B cell (primary cell): ENCODE measurements at regions not wholly inside any gene's neighbourhood (a gene's known extent, or its start where the extent isn't known, plus 50 kb on each side); places are given as distances from the start of the nearest gene placed in this dataset.

ENCODE experiments used
- ATAC-seq: fragments of 200-7000 bp; cut with Tn5 transposase; one replicate; pipeline ENCODE4 v1.10.0; 2021; ENCODE audit warnings: low read depth, mild to moderate bottlenecking, moderate number of reproducible peaks, moderate library complexity
- CTCF ChIA-PET: fragments of 350-600 bp; sonication (Branson Sonifier 250); formaldehyde crosslinking; loops from one replicate; lab custom pipeline; 2021; ENCODE audit warnings: antibody characterized with exemption, inconsistent platforms; lab: Charles Lee
- POLR2A ChIA-PET: fragments of 350-600 bp; sonication (Branson Sonifier 250); formaldehyde crosslinking; loops from one replicate; lab custom pipeline; 2021; ENCODE audit warnings: antibody characterized with exemption; lab: Charles Lee
- DNase-seq: peaks from one replicate; pipeline ENCODE4 v3.0.0; 2013
- H2AFZ ChIP-seq: 2 replicates; pipeline ENCODE4 v1.6.1; 2012; ENCODE audit warnings: mild to moderate bottlenecking, low read depth, low read length; ENCODE audit not compliant: insufficient read depth, poor library complexity, severe bottlenecking
- H3K27ac ChIP-seq, 2 donors: 1 replicate in 1 of 2; 2 replicates in 1 of 2; pipeline ENCODE4 v1.5.1; 2012 to 2013; ENCODE audit warnings: low read length in 2 of 2, mild to moderate bottlenecking in 2 of 2, moderate library complexity in 1 of 2
- H3K27me3 ChIP-seq, 4 experiments: fragments of 200-600 bp in 1 of 4; sonication (generic) in 1 of 4; replicated peaks in 1 of 4; 1 replicate in 2 of 4; 2 replicates in 2 of 4; pipeline versions ENCODE4 v1.6.1 to v1.7.0; 2013 to 2016; ENCODE audit warnings: low read length in 3 of 4, mild to moderate bottlenecking in 2 of 4, mixed read lengths in 1 of 4, moderate library complexity in 1 of 4; ENCODE audit not compliant: insufficient read depth in 4 of 4, control insufficient read depth in 3 of 4; ENCODE audit errors: control extremely low read depth in 1 of 4
- H3K36me3 ChIP-seq, 2 experiments: replicated peaks in 1 of 2; 1 replicate in 1 of 2; 2 replicates in 1 of 2; pipeline versions ENCODE4 v1.6.1 to v1.7.1; 2013; ENCODE audit warnings: low read length in 1 of 2; ENCODE audit not compliant: insufficient read depth in 2 of 2, control insufficient read depth in 1 of 2; ENCODE audit errors: control extremely low read depth in 1 of 2, extremely low read depth in 1 of 2
- H3K4me1 ChIP-seq, 2 donors: fragments of 200-600 bp in 1 of 2; sonication (generic) in 1 of 2; 1 replicate in 1 of 2; 2 replicates in 1 of 2; pipeline versions ENCODE4 v1.5.1 to v1.6.1; 2013 to 2017; ENCODE audit warnings: low read length in 2 of 2; ENCODE audit not compliant: control insufficient read depth in 2 of 2, insufficient read depth in 2 of 2
- H3K4me2 ChIP-seq: replicated peaks from 2 replicates; pipeline ENCODE3; 2012; ENCODE audit warnings: mild to moderate bottlenecking, low read depth, low read length; ENCODE audit not compliant: poor library complexity, severe bottlenecking
- H3K4me3 ChIP-seq, 5 experiments: fragments of 200-600 bp in 1 of 5; sonication (generic) in 1 of 5; 1 replicate in 3 of 5; 2 replicates in 2 of 5; pipeline versions ENCODE4 v1.5.1 to v1.7.0; 2011 to 2016; ENCODE audit warnings: low read length in 4 of 5, mild to moderate bottlenecking in 4 of 5, low read depth in 2 of 5, control low read depth in 1 of 5, moderate library complexity in 1 of 5; ENCODE audit not compliant: insufficient read depth in 1 of 5; ENCODE audit errors: control extremely low read depth in 1 of 5, extremely low read depth in 1 of 5
- H3K79me2 ChIP-seq: fragments of 200-600 bp; sonication (generic); one replicate; pipeline ENCODE4 v1.6.0; 2016; ENCODE audit warnings: low read length; ENCODE audit not compliant: control insufficient read depth, insufficient read depth
- H3K9ac ChIP-seq: fragments of 200-600 bp; sonication (generic); 2 replicates; pipeline ENCODE4 v1.6.1; 2017; ENCODE audit warnings: mild to moderate bottlenecking, low read length, moderate library complexity
- H3K9me3 ChIP-seq, 3 donors: one replicate each; pipeline versions ENCODE4 v1.6.1 to v1.7.1; 2013; ENCODE audit warnings: low read length in 2 of 3; ENCODE audit not compliant: control insufficient read depth in 2 of 3, insufficient read depth in 1 of 3; ENCODE audit errors: control extremely low read depth in 1 of 3
- H4K20me1 ChIP-seq: 2 replicates; pipeline ENCODE4 v1.6.0; 2012; ENCODE audit warnings: mild to moderate bottlenecking, low read length; ENCODE audit not compliant: insufficient read depth, control insufficient read depth, poor library complexity, severe bottlenecking
- H3K27ac Mint-ChIP-seq: one replicate; pipeline ENCODE4 v1.8.0; 2021; ENCODE audit warnings: mixed read lengths
- H3K27me3 Mint-ChIP-seq: one replicate; pipeline ENCODE4 v1.8.0; 2021; ENCODE audit warnings: mixed read lengths
- H3K4me1 Mint-ChIP-seq: one replicate; pipeline ENCODE4 v1.8.0; 2021; ENCODE audit warnings: mixed read lengths
- H3K4me3 Mint-ChIP-seq: one replicate; pipeline ENCODE4 v1.8.0; 2021; ENCODE audit warnings: mixed read lengths
- H3K9me3 Mint-ChIP-seq: one replicate; pipeline ENCODE4 v1.8.0; 2022; ENCODE audit warnings: mixed read lengths; ENCODE audit not compliant: insufficient read depth
- EZH2 ChIP-seq: IDR thresholded peaks from 2 replicates; pipeline ENCODE4 v1.6.1; 2012; ENCODE audit warnings: borderline replicate concordance, low read depth, mild to moderate bottlenecking, moderate library complexity, low read length; ENCODE audit not compliant: insufficient read depth, poor library complexity, severe bottlenecking
- WGBS: methylation state at CpG from one replicate; pipeline ENCODE4 v1.1.5; 2013; ENCODE audit warnings: missing lambda C conversion rate; ENCODE audit not compliant: insufficient coverage; 5-methylcytosine and 5-hydroxymethylcytosine counted together
- intact Hi-C: fragments of 100-400 bp; cut with micrococcal nuclease; formaldehyde crosslinking; loops from one replicate; pipeline ENCODE4 v1.10.0; 2022
- TF ChIP-seq, protein P1 (sequence below): fragments of 200-600 bp; IDR thresholded peaks from one replicate; pipeline ENCODE4 v1.8.0; 2022; ENCODE audit warnings: antibody characterized with exemption, mild to moderate bottlenecking

GRCh38 chr2:221761260-221761659 lies 189.2 kb upstream of the EPHA4 start:
- ATAC-seq (no peak), DNase-seq (no peak)
- H3K4me3 Mint-ChIP-seq: no peak overlapping the region
- TF ChIP-seq EZH2: no peak
- TF ChIP-seq, protein P1, sequence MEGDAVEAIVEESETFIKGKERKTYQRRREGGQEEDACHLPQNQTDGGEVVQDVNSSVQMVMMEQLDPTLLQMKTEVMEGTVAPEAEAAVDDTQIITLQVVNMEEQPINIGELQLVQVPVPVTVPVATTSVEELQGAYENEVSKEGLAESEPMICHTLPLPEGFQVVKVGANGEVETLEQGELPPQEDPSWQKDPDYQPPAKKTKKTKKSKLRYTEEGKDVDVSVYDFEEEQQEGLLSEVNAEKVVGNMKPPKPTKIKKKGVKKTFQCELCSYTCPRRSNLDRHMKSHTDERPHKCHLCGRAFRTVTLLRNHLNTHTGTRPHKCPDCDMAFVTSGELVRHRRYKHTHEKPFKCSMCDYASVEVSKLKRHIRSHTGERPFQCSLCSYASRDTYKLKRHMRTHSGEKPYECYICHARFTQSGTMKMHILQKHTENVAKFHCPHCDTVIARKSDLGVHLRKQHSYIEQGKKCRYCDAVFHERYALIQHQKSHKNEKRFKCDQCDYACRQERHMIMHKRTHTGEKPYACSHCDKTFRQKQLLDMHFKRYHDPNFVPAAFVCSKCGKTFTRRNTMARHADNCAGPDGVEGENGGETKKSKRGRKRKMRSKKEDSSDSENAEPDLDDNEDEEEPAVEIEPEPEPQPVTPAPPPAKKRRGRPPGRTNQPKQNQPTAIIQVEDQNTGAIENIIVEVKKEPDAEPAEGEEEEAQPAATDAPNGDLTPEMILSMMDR: no peak
- no peak overlapping the region for H3K27ac Mint-ChIP-seq
- no peak overlapping the region for H2AFZ ChIP-seq
- intact Hi-C loops: no loop called here
- peaks cover 2% of the 10 kb centered on the region for H3K9me3 Mint-ChIP-seq
- H3K9ac ChIP-seq: no peak overlapping the region
- CTCF ChIA-PET: no interaction called here
- H3K4me2 ChIP-seq: no peak overlapping the region
- WGBS: no CpG with 5 or more reads among the region's 2 CpGs
- H3K4me1 Mint-ChIP-seq: no peaks in the 10 kb centered on the region
- no peaks in the 10 kb centered on the region for H3K27me3 ChIP-seq
- H3K27ac ChIP-seq: no peak overlapping the region
- no peaks in the 10 kb centered on the region for H3K4me1 ChIP-seq
- no peak overlapping the region for H3K4me3 ChIP-seq
- no peaks in the 10 kb centered on the region for H3K36me3 ChIP-seq
- POLR2A ChIA-PET: no interaction called here
- no peaks in the 10 kb centered on the region for H3K27me3 Mint-ChIP-seq
- H3K79me2 ChIP-seq: no peaks in the 10 kb centered on the region
- no peaks in the 10 kb centered on the region for H4K20me1 ChIP-seq
- H3K9me3 ChIP-seq: peaks cover 0 to 6% (median 0%) of the 10 kb centered on the region in 3 donors

GRCh38 chr2:221758076-221758475 lies 186.0 kb upstream of the EPHA4 start:
- Histone ChIP-seq H3K4me3 (no peak overlapping the region), H3K27me3 (no peaks in the 10 kb centered on the region), H2AFZ (no peak overlapping the region), H4K20me1 (no peaks in the 10 kb centered on the region), H3K36me3 (no peaks in the 10 kb centered on the region), H3K9ac (no peak overlapping the region), H3K27ac (no peak overlapping the region), H3K79me2 (no peaks in the 10 kb centered on the region), H3K9me3 (peaks cover 0 to 6% (median 0%) of the 10 kb centered on the region in 3 donors), H3K4me2 (no peak overlapping the region), H3K4me1 (no peaks in the 10 kb centered on the region)
- WGBS: 7% methylated on average over 3 of the region's 5 CpGs
- ATAC-seq (no peak), DNase-seq (no peak)
- Mint-ChIP-seq H3K27ac (no peak overlapping the region), H3K4me1 (no peaks in the 10 kb centered on the region), H3K9me3 (peaks cover 2% of the 10 kb centered on the region), H3K4me3 (no peak overlapping the region), H3K27me3 (no peaks in the 10 kb centered on the region)
- CTCF ChIA-PET: interaction anchor here (0.6 kb wide), 1 partner anchor 934 kb away, joined by 3 read pairs; no protein-coding TSS in a partner anchor
- TF ChIP-seq, protein P1: no peak
- TF ChIP-seq EZH2: no peak
- POLR2A ChIA-PET: no interaction called here
- intact Hi-C loops: no loop called here
